GM12892 (cell line): ENCODE measurements at regions not wholly inside any gene's neighbourhood (a gene's known extent, or its start where the extent isn't known, plus 50 kb on each side); places are given as distances from the start of the nearest gene placed in this dataset.

Source experiments
- POLR2A ChIP-seq: IDR thresholded peaks from 2 replicates; pipeline ENCODE4 v1.6.1; 2011; ENCODE audit warnings: low read depth, low read length, control low read depth
- POLR2AphosphoS5 ChIP-seq: IDR thresholded peaks from 2 replicates; pipeline ENCODE4 v1.6.1; 2011; ENCODE audit warnings: low read depth, low read length, control low read depth
- TAF1 ChIP-seq: IDR thresholded peaks from 2 replicates; pipeline ENCODE4 v1.6.1; 2011; ENCODE audit warnings: low read depth, mild to moderate bottlenecking, control low read depth, low read length, borderline replicate concordance

GRCh38 chr3:104745313-104745712 lies 621.4 kb upstream of the ALCAM start:
- TF ChIP-seq POLR2A (no peak), POLR2AphosphoS5 (no peak), TAF1 (no peak)
